ENCODE measurements at regions not wholly inside any gene's neighbourhood (a gene's known extent, or its start where the extent isn't known, plus 50 kb on each side); places are given as distances from the start of the nearest gene placed in this dataset.

- Histone ChIP-seq H3K9me3 (ENCODE audit: control insufficient read depth, low read length) (no peaks in the 10 kb centered on the region), H3K27me3 (ENCODE audit: control insufficient read depth in 1 of 2, insufficient read depth in 2 of 2, low read length in 1 of 2) (no peaks in the 10 kb centered on the region), H3K4me3 (ENCODE audit: low read length in 2 of 2) (no peak overlapping the region), H3K36me3 (ENCODE audit: control insufficient read depth in 1 of 2, insufficient read depth in 2 of 2, low read length in 1 of 2) (no peaks in the 10 kb centered on the region), H3K27ac (ENCODE audit: low read depth in 1 of 2, low read length in 2 of 2) (no peak overlapping the region), H3K4me1 (ENCODE audit: control insufficient read depth in 1 of 2, insufficient read depth in 2 of 2, low read length in 2 of 2) (no peaks in the 10 kb centered on the region)
- no peak for ATAC-seq (ENCODE audit: low FRiP score)
- intact Hi-C loops (cut with DNase I) = no loop called here
- no peak for DNase-seq
- WGBS, 2 donors = 60 to 70% methylated on average over 2 of the region's 2 CpGs
These were observed 229.1 kb downstream of the PSAT1 start for GRCh38 chr9:78525986-78526560.

GRCh38 chr9:78533500-78533899 is 236.6 kb downstream of the PSAT1 start:
- ATAC-seq (ENCODE audit: low FRiP score) (no peak), DNase-seq (no peak)
- Histone ChIP-seq H3K4me3 (ENCODE audit: low read length in 2 of 2) (no peak overlapping the region), H3K27me3 (ENCODE audit: control insufficient read depth in 1 of 2, insufficient read depth in 2 of 2, low read length in 1 of 2) (no peaks in the 10 kb centered on the region), H3K9me3 (ENCODE audit: control insufficient read depth, low read length) (no peaks in the 10 kb centered on the region), H3K27ac (ENCODE audit: low read depth in 1 of 2, low read length in 2 of 2) (no peak overlapping the region), H3K36me3 (ENCODE audit: control insufficient read depth in 1 of 2, insufficient read depth in 2 of 2, low read length in 1 of 2) (no peaks in the 10 kb centered on the region), H3K4me1 (ENCODE audit: control insufficient read depth in 1 of 2, insufficient read depth in 2 of 2, low read length in 2 of 2) (no peaks in the 10 kb centered on the region)
- intact Hi-C loops (cut with DNase I) = no loop called here
- WGBS, 2 donors = 38 to 41% methylated on average over 2 of the region's 2 CpGs

GRCh38 chr9:78539188-78539587 is 242.3 kb downstream of the PSAT1 start:
- ATAC-seq (ENCODE audit: low FRiP score) = no peak
- WGBS, 2 donors = 87% methylated on average over 3 of the region's 3 CpGs
- DNase-seq = no peak
- Histone ChIP-seq H3K36me3 (ENCODE audit: control insufficient read depth in 1 of 2, insufficient read depth in 2 of 2, low read length in 1 of 2) (no peaks in the 10 kb centered on the region), H3K9me3 (ENCODE audit: control insufficient read depth, low read length) (no peaks in the 10 kb centered on the region), H3K27me3 (ENCODE audit: control insufficient read depth in 1 of 2, insufficient read depth in 2 of 2, low read length in 1 of 2) (no peaks in the 10 kb centered on the region), H3K4me3 (ENCODE audit: low read length in 2 of 2) (no peak overlapping the region), H3K4me1 (ENCODE audit: control insufficient read depth in 1 of 2, insufficient read depth in 2 of 2, low read length in 2 of 2) (no peaks in the 10 kb centered on the region), H3K27ac (ENCODE audit: low read depth in 1 of 2, low read length in 2 of 2) (no peak overlapping the region)
- intact Hi-C loops (cut with DNase I) = no loop called here

- Histone ChIP-seq H3K4me1 (ENCODE audit: control insufficient read depth in 1 of 2, insufficient read depth in 2 of 2, low read length in 2 of 2) (no peaks in the 10 kb centered on the region), H3K36me3 (ENCODE audit: control insufficient read depth in 1 of 2, insufficient read depth in 2 of 2, low read length in 1 of 2) (no peaks in the 10 kb centered on the region), H3K9me3 (ENCODE audit: control insufficient read depth, low read length) (no peaks in the 10 kb centered on the region), H3K27me3 (ENCODE audit: control insufficient read depth in 1 of 2, insufficient read depth in 2 of 2, low read length in 1 of 2) (no peaks in the 10 kb centered on the region), H3K4me3 (ENCODE audit: low read length in 2 of 2) (no peak overlapping the region), H3K27ac (ENCODE audit: low read depth in 1 of 2, low read length in 2 of 2) (no peak overlapping the region)
- ATAC-seq (ENCODE audit: low FRiP score) (no peak), DNase-seq (no peak)
- WGBS, 2 donors = 68% methylated on average over 2 of the region's 2 CpGs
- intact Hi-C loops (cut with DNase I) = no loop called here
These were observed 243.0 kb downstream of the PSAT1 start for GRCh38 chr9:78539904-78540303.

GRCh38 chr9:78541868-78542443 is 245.0 kb downstream of the PSAT1 start:
- Histone ChIP-seq H3K9me3 (ENCODE audit: control insufficient read depth, low read length) (no peaks in the 10 kb centered on the region), H3K27me3 (ENCODE audit: control insufficient read depth in 1 of 2, insufficient read depth in 2 of 2, low read length in 1 of 2) (no peaks in the 10 kb centered on the region), H3K36me3 (ENCODE audit: control insufficient read depth in 1 of 2, insufficient read depth in 2 of 2, low read length in 1 of 2) (no peaks in the 10 kb centered on the region), H3K4me3 (ENCODE audit: low read length in 2 of 2) (no peak overlapping the region), H3K4me1 (ENCODE audit: control insufficient read depth in 1 of 2, insufficient read depth in 2 of 2, low read length in 2 of 2) (no peaks in the 10 kb centered on the region), H3K27ac (ENCODE audit: low read depth in 1 of 2, low read length in 2 of 2) (no peak overlapping the region)
- intact Hi-C loops (cut with DNase I) = no loop called here
- DNase-seq (no peak), ATAC-seq (ENCODE audit: low FRiP score) (no peak)
- 90 to 91% methylated on average over 9 of the region's 9 CpGs for WGBS, 2 donors

GRCh38 chr9:78542491-78543181 is 245.7 kb downstream of the PSAT1 start:
- H3K27me3 ChIP-seq (ENCODE audit: control insufficient read depth in 1 of 2, insufficient read depth in 2 of 2, low read length in 1 of 2) = no peaks in the 10 kb centered on the region
- H3K4me1 ChIP-seq (ENCODE audit: control insufficient read depth in 1 of 2, insufficient read depth in 2 of 2, low read length in 2 of 2) = no peaks in the 10 kb centered on the region
- no peaks in the 10 kb centered on the region for H3K36me3 ChIP-seq (ENCODE audit: control insufficient read depth in 1 of 2, insufficient read depth in 2 of 2, low read length in 1 of 2)
- H3K4me3 ChIP-seq (ENCODE audit: low read length in 2 of 2) = no peak overlapping the region
- H3K27ac ChIP-seq (ENCODE audit: low read depth in 1 of 2, low read length in 2 of 2) = no peak overlapping the region
- WGBS, 2 donors = 84% methylated on average over 14 of the region's 14 CpGs
- ATAC-seq (ENCODE audit: low FRiP score) (no peak), DNase-seq (no peak)
- no peaks in the 10 kb centered on the region for H3K9me3 ChIP-seq (ENCODE audit: control insufficient read depth, low read length)
- intact Hi-C loops (cut with DNase I) = no loop called here

- ATAC-seq (ENCODE audit: low FRiP score) = no peak
- no peak overlapping the region for H3K27ac ChIP-seq (ENCODE audit: low read depth in 1 of 2, low read length in 2 of 2)
These were observed 246.4 kb downstream of the PSAT1 start for GRCh38 chr9:78543353-78543752.

GRCh38 chr9:78544230-78544629 is 247.3 kb downstream of the PSAT1 start:
- H3K9me3 ChIP-seq (ENCODE audit: control insufficient read depth, low read length) = no peaks in the 10 kb centered on the region
- no peak overlapping the region for H3K27ac ChIP-seq (ENCODE audit: low read depth in 1 of 2, low read length in 2 of 2)
- ATAC-seq (ENCODE audit: low FRiP score) = no peak
- no peaks in the 10 kb centered on the region for H3K4me1 ChIP-seq (ENCODE audit: control insufficient read depth in 1 of 2, insufficient read depth in 2 of 2, low read length in 2 of 2)
- WGBS, 2 donors = 94% methylated on average over 5 of the region's 5 CpGs
- no peaks in the 10 kb centered on the region for H3K36me3 ChIP-seq (ENCODE audit: control insufficient read depth in 1 of 2, insufficient read depth in 2 of 2, low read length in 1 of 2)
- no peaks in the 10 kb centered on the region for H3K27me3 ChIP-seq (ENCODE audit: control insufficient read depth in 1 of 2, insufficient read depth in 2 of 2, low read length in 1 of 2)
- no peak for DNase-seq
- intact Hi-C loops (cut with DNase I) = no loop called here
- no peak overlapping the region for H3K4me3 ChIP-seq (ENCODE audit: low read length in 2 of 2)

More at GRCh38 chr9:78543353-78543752, 246.4 kb downstream of the PSAT1 start:
- no peak for DNase-seq
- intact Hi-C loops (cut with DNase I) = no loop called here
- no peaks in the 10 kb centered on the region for H3K4me1 ChIP-seq (ENCODE audit: control insufficient read depth in 1 of 2, insufficient read depth in 2 of 2, low read length in 2 of 2)
- H3K36me3 ChIP-seq (ENCODE audit: control insufficient read depth in 1 of 2, insufficient read depth in 2 of 2, low read length in 1 of 2) = no peaks in the 10 kb centered on the region
- H3K27me3 ChIP-seq (ENCODE audit: control insufficient read depth in 1 of 2, insufficient read depth in 2 of 2, low read length in 1 of 2) = no peaks in the 10 kb centered on the region
- no peaks in the 10 kb centered on the region for H3K9me3 ChIP-seq (ENCODE audit: control insufficient read depth, low read length)
- 52 to 53% methylated on average over 3 of the region's 3 CpGs for WGBS, 2 donors
- H3K4me3 ChIP-seq (ENCODE audit: low read length in 2 of 2) = no peak overlapping the region

- ATAC-seq (ENCODE audit: low FRiP score) (no peak), DNase-seq (no peak)
- 86 to 97% methylated on average over 1 of the region's 1 CpG for WGBS, 2 donors
- intact Hi-C loops (cut with DNase I) = no loop called here
- Histone ChIP-seq H3K36me3 (ENCODE audit: control insufficient read depth in 1 of 2, insufficient read depth in 2 of 2, low read length in 1 of 2) (no peaks in the 10 kb centered on the region), H3K4me3 (ENCODE audit: low read length in 2 of 2) (no peak overlapping the region), H3K27me3 (ENCODE audit: control insufficient read depth in 1 of 2, insufficient read depth in 2 of 2, low read length in 1 of 2) (no peaks in the 10 kb centered on the region), H3K9me3 (ENCODE audit: control insufficient read depth, low read length) (peaks cover 2% of the 10 kb centered on the region), H3K27ac (ENCODE audit: low read depth in 1 of 2, low read length in 2 of 2) (no peak overlapping the region), H3K4me1 (ENCODE audit: control insufficient read depth in 1 of 2, insufficient read depth in 2 of 2, low read length in 2 of 2) (no peaks in the 10 kb centered on the region)
These were observed 250.9 kb downstream of the PSAT1 start for GRCh38 chr9:78547831-78548230.
